GM12892 (cell line): ENCODE measurements at regions not wholly inside any gene's neighbourhood (a gene's known extent, or its start where the extent isn't known, plus 50 kb on each side); places are given as distances from the start of the nearest gene placed in this dataset.

Experiments used
- POLR2A ChIP-seq: IDR thresholded peaks from 2 replicates; pipeline ENCODE4 v1.6.1; 2011; ENCODE audit warnings: low read depth, low read length, control low read depth
- POLR2AphosphoS5 ChIP-seq: IDR thresholded peaks from 2 replicates; pipeline ENCODE4 v1.6.1; 2011; ENCODE audit warnings: low read depth, low read length, control low read depth

DNA sequence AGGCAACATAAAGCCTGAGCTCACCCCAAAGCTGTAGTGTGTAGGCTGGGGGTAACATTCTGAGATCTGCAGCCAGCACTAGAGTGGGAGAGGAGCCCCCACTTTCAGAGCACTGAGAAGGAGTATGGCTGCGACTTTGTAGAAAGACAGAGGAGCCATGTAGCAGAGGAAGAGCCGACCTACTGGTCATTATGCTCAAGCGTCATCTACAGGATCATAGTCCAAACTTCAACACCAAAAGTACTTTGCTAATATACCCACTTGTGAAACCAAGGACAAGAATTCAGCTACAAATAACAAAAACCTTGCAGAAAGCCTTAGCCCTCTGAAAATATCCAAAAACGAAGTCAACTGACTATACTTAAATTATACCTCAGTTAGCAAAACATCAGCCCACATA, 330.1 kb downstream of the MAN2A1 start:
- TF ChIP-seq POLR2A (no peak), POLR2AphosphoS5 (no peak)
